H9 (cell line): ENCODE measurements at regions not wholly inside any gene's neighbourhood (a gene's known extent, or its start where the extent isn't known, plus 50 kb on each side); places are given as distances from the start of the nearest gene placed in this dataset.

Source experiments
- DNase-seq: peaks from one replicate; pipeline ENCODE4 v3.0.0-alpha.2; 2017
- H2AFZ ChIP-seq: one replicate; pipeline ENCODE4 v1.6.1; 2013; ENCODE audit warnings: mild to moderate bottlenecking, low read length, control low read depth, moderate library complexity
- H2AK5ac ChIP-seq: 2 replicates; pipeline ENCODE4 v1.6.1; 2013; ENCODE audit warnings: low read length, control low read depth, mixed read lengths; ENCODE audit not compliant: insufficient read length
- H2BK120ac ChIP-seq: one replicate; pipeline ENCODE4 v1.6.1; 2013; ENCODE audit warnings: low read depth, mild to moderate bottlenecking, low read length, control low read depth, inconsistent platforms; ENCODE audit not compliant: poor library complexity, severe bottlenecking
- H2BK12ac ChIP-seq: 2 replicates; pipeline ENCODE4 v1.6.1; 2013; ENCODE audit warnings: low read length, control low read depth, mixed read lengths, low read depth; ENCODE audit not compliant: insufficient read length
- H2BK15ac ChIP-seq: 2 replicates; pipeline ENCODE4 v1.6.1; 2013; ENCODE audit warnings: low read depth, low read length, control low read depth
- H2BK20ac ChIP-seq: one replicate; pipeline ENCODE4 v1.6.1; 2013; ENCODE audit warnings: low read depth, mild to moderate bottlenecking, low read length, control low read depth, inconsistent platforms; ENCODE audit not compliant: poor library complexity, severe bottlenecking
- H2BK5ac ChIP-seq: 2 replicates; pipeline ENCODE4 v1.6.1; 2013; ENCODE audit warnings: low read length, control low read depth, mixed read lengths; ENCODE audit not compliant: insufficient read length
- H3K14ac ChIP-seq: 2 replicates; pipeline ENCODE4 v1.6.1; 2013; ENCODE audit warnings: low read length, control low read depth; ENCODE audit not compliant: insufficient read depth
- H3K18ac ChIP-seq: 2 replicates; pipeline ENCODE4 v1.6.1; 2013; ENCODE audit warnings: low read depth, mild to moderate bottlenecking, mixed read lengths, low read length, control low read depth; ENCODE audit not compliant: insufficient read length
- H3K23ac ChIP-seq: 2 replicates; pipeline ENCODE4 v1.6.1; 2013; ENCODE audit warnings: low read length, control low read depth, mixed read lengths, low read depth; ENCODE audit not compliant: insufficient read length
- H3K23me2 ChIP-seq: 2 replicates; pipeline ENCODE4 v1.6.1; 2013; ENCODE audit warnings: low read depth, mild to moderate bottlenecking, mixed read lengths, low read length, control low read depth; ENCODE audit not compliant: insufficient read length, poor library complexity, severe bottlenecking
- H3K27ac ChIP-seq: 2 replicates; pipeline ENCODE4 v1.5.1; 2013; ENCODE audit warnings: low read length, control low read depth, mixed read lengths, low read depth; ENCODE audit not compliant: insufficient read length
- H3K27me3 ChIP-seq: 2 replicates; pipeline ENCODE4 v1.6.1; 2013; ENCODE audit warnings: low read length, control low read depth, inconsistent platforms; ENCODE audit not compliant: insufficient read depth
- H3K4ac ChIP-seq: 2 replicates; pipeline ENCODE4 v1.6.1; 2013; ENCODE audit warnings: low read depth, mild to moderate bottlenecking, control low read depth, inconsistent platforms, low read length, moderate library complexity
- H3K4me1 ChIP-seq: 2 replicates; pipeline ENCODE4 v1.6.1; 2013; ENCODE audit warnings: low read length, control low read depth, inconsistent platforms; ENCODE audit not compliant: insufficient read depth
- H3K4me2 ChIP-seq: 2 replicates; pipeline ENCODE4 v1.6.1; 2013; ENCODE audit warnings: low read length, control low read depth, mixed read lengths; ENCODE audit not compliant: insufficient read length, insufficient read depth
- H3K56ac ChIP-seq: 2 replicates; pipeline ENCODE4 v1.6.1; 2013; ENCODE audit warnings: low read depth, mild to moderate bottlenecking, mixed read lengths, low read length, control low read depth; ENCODE audit not compliant: insufficient read length
- H3K79me1 ChIP-seq: 2 replicates; pipeline ENCODE4 v1.6.1; 2013; ENCODE audit warnings: low read depth, mild to moderate bottlenecking, moderate library complexity, low read length, control low read depth, inconsistent platforms; ENCODE audit not compliant: insufficient read depth, poor library complexity, severe bottlenecking
- H3K79me2 ChIP-seq: 2 replicates; pipeline ENCODE4 v1.6.1; 2013; ENCODE audit warnings: low read length, control low read depth, inconsistent platforms; ENCODE audit not compliant: insufficient read depth
- H3K9ac ChIP-seq: 2 replicates; pipeline ENCODE4 v1.6.1; 2013; ENCODE audit warnings: low read length, control low read depth, mixed read lengths; ENCODE audit not compliant: insufficient read length; ENCODE audit errors: extremely low read depth
- H3K9me3 ChIP-seq: one replicate; pipeline ENCODE4 v1.6.1; 2013; ENCODE audit warnings: low read depth, low read length, inconsistent platforms; ENCODE audit not compliant: control insufficient read depth
- H3T11ph ChIP-seq: one replicate; pipeline ENCODE4 v1.6.1; 2013; ENCODE audit warnings: mild to moderate bottlenecking, low read length, control low read depth, inconsistent platforms
- H4K20me1 ChIP-seq: one replicate; pipeline ENCODE4 v1.6.1; 2013; ENCODE audit not compliant: control insufficient read depth, insufficient read length, insufficient read depth
- H4K5ac ChIP-seq: 2 replicates; pipeline ENCODE4 v1.6.1; 2013; ENCODE audit warnings: low read depth, mild to moderate bottlenecking, mixed read lengths, low read length, control low read depth; ENCODE audit not compliant: insufficient read length
- H4K8ac ChIP-seq: replicated peaks from 2 replicates; pipeline ENCODE4 v1.6.1; 2013; ENCODE audit warnings: low read length, control low read depth, mixed read lengths, low read depth; ENCODE audit not compliant: insufficient read length
- H4K91ac ChIP-seq: 2 replicates; pipeline ENCODE4 v1.6.1; 2013; ENCODE audit warnings: low read depth, mild to moderate bottlenecking, moderate library complexity, mixed read lengths, low read length, control low read depth; ENCODE audit not compliant: insufficient read length
- H3K27ac Mint-ChIP-seq, 3 experiments: 2 replicates in 2 of 3; 3 replicates in 1 of 3; pipeline ENCODE4 v1.8.0; 2020 to 2021; ENCODE audit warnings: mixed read lengths in 3 of 3, mild to moderate bottlenecking in 1 of 3, moderate library complexity in 1 of 3
- H3K27me3 Mint-ChIP-seq: 2 replicates; pipeline ENCODE4 v1.8.0; 2021; ENCODE audit warnings: low read depth, mild to moderate bottlenecking, moderate library complexity, mixed read lengths
- H3K36me3 Mint-ChIP-seq, 3 experiments: 2 replicates in 2 of 3; 3 replicates in 1 of 3; pipeline ENCODE4 v1.8.0; 2020 to 2021; ENCODE audit warnings: low read depth in 3 of 3, mixed read lengths in 3 of 3; ENCODE audit not compliant: insufficient read depth in 1 of 3
- H3K4me1 Mint-ChIP-seq, 2 experiments: 2 replicates each; pipeline ENCODE4 v1.8.0; 2020; ENCODE audit warnings: mixed read lengths in 2 of 2
- H3K4me3 Mint-ChIP-seq, 2 experiments: 2 replicates in 1 of 2; 3 replicates in 1 of 2; pipeline ENCODE4 v1.8.0; 2020 to 2021; ENCODE audit warnings: mild to moderate bottlenecking in 2 of 2, mixed read lengths in 2 of 2, moderate library complexity in 1 of 2
- H3K9me3 Mint-ChIP-seq, 2 experiments: 2 replicates in 1 of 2; 3 replicates in 1 of 2; pipeline ENCODE4 v1.8.0; 2020; ENCODE audit warnings: mild to moderate bottlenecking in 2 of 2, mixed read lengths in 2 of 2, moderate library complexity in 1 of 2
- CTCF ChIP-seq: fragments of 200-600 bp; sonication (generic); conservative IDR thresholded peaks from 3 replicates; pipeline ENCODE4 v1.8.0; 2021; ENCODE audit warnings: antibody characterized with exemption, mild to moderate bottlenecking
- WGBS: extraction: QIAGEN DNeasy Blood & Tissue Kit; methylation state at CpG from one replicate; pipeline ENCODE4 v1.1.7; 2013; ENCODE audit warnings: missing lambda C conversion rate, low lambda C conversion rate, mixed read lengths; ENCODE audit not compliant: insufficient read length; ENCODE audit errors: extremely low coverage; 5-methylcytosine and 5-hydroxymethylcytosine counted together

GRCh38 chr14:87008965-87009364, 984.0 kb downstream of the GALC start:
- Histone ChIP-seq H3K4me2 (no peak overlapping the region), H3K23me2 (no peaks in the 10 kb centered on the region), H4K91ac (no peak overlapping the region), H2BK15ac (no peak overlapping the region), H4K8ac (no peak overlapping the region), H4K5ac (no peak overlapping the region), H2BK120ac (no peak overlapping the region), H2BK20ac (no peak overlapping the region), H2BK5ac (no peak overlapping the region), H3K56ac (no peak overlapping the region), H3K4ac (no peak overlapping the region), H4K20me1 (no peaks in the 10 kb centered on the region), H3K79me1 (no peaks in the 10 kb centered on the region), H2AK5ac (no peak overlapping the region), H3K4me1 (no peaks in the 10 kb centered on the region), H3K14ac (no peak overlapping the region), H3K9ac (no peak overlapping the region), H3K23ac (no peak overlapping the region), H3K27me3 (no peaks in the 10 kb centered on the region), H3K27ac (no peak overlapping the region), H3K79me2 (no peaks in the 10 kb centered on the region), H2AFZ (no peak overlapping the region), H2BK12ac (no peak overlapping the region), H3K9me3 (no peaks in the 10 kb centered on the region), H3T11ph (no peak overlapping the region), H3K18ac (no peak overlapping the region)
- no peak for DNase-seq
- peaks cover 3% of the 10 kb centered on the region; the same call in 1 of the 2 replicates for H3K27me3 Mint-ChIP-seq
- no peak overlapping the region for H3K27ac Mint-ChIP-seq
- H3K4me1 Mint-ChIP-seq = peaks cover 17 to 20% of the 10 kb centered on the region in 2 experiments
- H3K36me3 Mint-ChIP-seq = peaks cover 0 to 11% (median 9%) of the 10 kb centered on the region in 3 experiments; a peak in 4 of 7 replicates
- peaks cover 9 to 12% of the 10 kb centered on the region in 2 experiments for H3K9me3 Mint-ChIP-seq
- no peak overlapping the region for H3K4me3 Mint-ChIP-seq
- TF ChIP-seq CTCF = no peak
- WGBS = no CpG with 5 or more reads among the region's 1 CpG
